H9 (cell line): ENCODE measurements at regions not wholly inside any gene's neighbourhood (a gene's known extent, or its start where the extent isn't known, plus 50 kb on each side); places are given as distances from the start of the nearest gene placed in this dataset.
A peak's percentile ranks its signal among the peaks of the same experiment; 100 is the strongest.

Experiments
- DNase-seq: peaks from one replicate; pipeline ENCODE4 v3.0.0-alpha.2; 2017
- H2AFZ ChIP-seq: one replicate; pipeline ENCODE4 v1.6.1; 2013; ENCODE audit warnings: mild to moderate bottlenecking, low read length, control low read depth, moderate library complexity
- H2AK5ac ChIP-seq: 2 replicates; pipeline ENCODE4 v1.6.1; 2013; ENCODE audit warnings: low read length, control low read depth, mixed read lengths; ENCODE audit not compliant: insufficient read length
- H2BK120ac ChIP-seq: one replicate; pipeline ENCODE4 v1.6.1; 2013; ENCODE audit warnings: low read depth, mild to moderate bottlenecking, low read length, control low read depth, inconsistent platforms; ENCODE audit not compliant: poor library complexity, severe bottlenecking
- H2BK12ac ChIP-seq: 2 replicates; pipeline ENCODE4 v1.6.1; 2013; ENCODE audit warnings: low read length, control low read depth, mixed read lengths, low read depth; ENCODE audit not compliant: insufficient read length
- H2BK15ac ChIP-seq: 2 replicates; pipeline ENCODE4 v1.6.1; 2013; ENCODE audit warnings: low read depth, low read length, control low read depth
- H2BK20ac ChIP-seq: one replicate; pipeline ENCODE4 v1.6.1; 2013; ENCODE audit warnings: low read depth, mild to moderate bottlenecking, low read length, control low read depth, inconsistent platforms; ENCODE audit not compliant: poor library complexity, severe bottlenecking
- H2BK5ac ChIP-seq: 2 replicates; pipeline ENCODE4 v1.6.1; 2013; ENCODE audit warnings: low read length, control low read depth, mixed read lengths; ENCODE audit not compliant: insufficient read length
- H3K14ac ChIP-seq: 2 replicates; pipeline ENCODE4 v1.6.1; 2013; ENCODE audit warnings: low read length, control low read depth; ENCODE audit not compliant: insufficient read depth
- H3K18ac ChIP-seq: 2 replicates; pipeline ENCODE4 v1.6.1; 2013; ENCODE audit warnings: low read depth, mild to moderate bottlenecking, mixed read lengths, low read length, control low read depth; ENCODE audit not compliant: insufficient read length
- H3K23ac ChIP-seq: 2 replicates; pipeline ENCODE4 v1.6.1; 2013; ENCODE audit warnings: low read length, control low read depth, mixed read lengths, low read depth; ENCODE audit not compliant: insufficient read length
- H3K23me2 ChIP-seq: 2 replicates; pipeline ENCODE4 v1.6.1; 2013; ENCODE audit warnings: low read depth, mild to moderate bottlenecking, mixed read lengths, low read length, control low read depth; ENCODE audit not compliant: insufficient read length, poor library complexity, severe bottlenecking
- H3K27ac ChIP-seq: 2 replicates; pipeline ENCODE4 v1.5.1; 2013; ENCODE audit warnings: low read length, control low read depth, mixed read lengths, low read depth; ENCODE audit not compliant: insufficient read length
- H3K27me3 ChIP-seq: 2 replicates; pipeline ENCODE4 v1.6.1; 2013; ENCODE audit warnings: low read length, control low read depth, inconsistent platforms; ENCODE audit not compliant: insufficient read depth
- H3K4ac ChIP-seq: 2 replicates; pipeline ENCODE4 v1.6.1; 2013; ENCODE audit warnings: low read depth, mild to moderate bottlenecking, control low read depth, inconsistent platforms, low read length, moderate library complexity
- H3K4me1 ChIP-seq: 2 replicates; pipeline ENCODE4 v1.6.1; 2013; ENCODE audit warnings: low read length, control low read depth, inconsistent platforms; ENCODE audit not compliant: insufficient read depth
- H3K4me2 ChIP-seq: 2 replicates; pipeline ENCODE4 v1.6.1; 2013; ENCODE audit warnings: low read length, control low read depth, mixed read lengths; ENCODE audit not compliant: insufficient read length, insufficient read depth
- H3K56ac ChIP-seq: 2 replicates; pipeline ENCODE4 v1.6.1; 2013; ENCODE audit warnings: low read depth, mild to moderate bottlenecking, mixed read lengths, low read length, control low read depth; ENCODE audit not compliant: insufficient read length
- H3K79me1 ChIP-seq: 2 replicates; pipeline ENCODE4 v1.6.1; 2013; ENCODE audit warnings: low read depth, mild to moderate bottlenecking, moderate library complexity, low read length, control low read depth, inconsistent platforms; ENCODE audit not compliant: insufficient read depth, poor library complexity, severe bottlenecking
- H3K79me2 ChIP-seq: 2 replicates; pipeline ENCODE4 v1.6.1; 2013; ENCODE audit warnings: low read length, control low read depth, inconsistent platforms; ENCODE audit not compliant: insufficient read depth
- H3K9ac ChIP-seq: 2 replicates; pipeline ENCODE4 v1.6.1; 2013; ENCODE audit warnings: low read length, control low read depth, mixed read lengths; ENCODE audit not compliant: insufficient read length; ENCODE audit errors: extremely low read depth
- H3K9me3 ChIP-seq: one replicate; pipeline ENCODE4 v1.6.1; 2013; ENCODE audit warnings: low read depth, low read length, inconsistent platforms; ENCODE audit not compliant: control insufficient read depth
- H3T11ph ChIP-seq: one replicate; pipeline ENCODE4 v1.6.1; 2013; ENCODE audit warnings: mild to moderate bottlenecking, low read length, control low read depth, inconsistent platforms
- H4K20me1 ChIP-seq: one replicate; pipeline ENCODE4 v1.6.1; 2013; ENCODE audit not compliant: control insufficient read depth, insufficient read length, insufficient read depth
- H4K5ac ChIP-seq: 2 replicates; pipeline ENCODE4 v1.6.1; 2013; ENCODE audit warnings: low read depth, mild to moderate bottlenecking, mixed read lengths, low read length, control low read depth; ENCODE audit not compliant: insufficient read length
- H4K8ac ChIP-seq: replicated peaks from 2 replicates; pipeline ENCODE4 v1.6.1; 2013; ENCODE audit warnings: low read length, control low read depth, mixed read lengths, low read depth; ENCODE audit not compliant: insufficient read length
- H4K91ac ChIP-seq: 2 replicates; pipeline ENCODE4 v1.6.1; 2013; ENCODE audit warnings: low read depth, mild to moderate bottlenecking, moderate library complexity, mixed read lengths, low read length, control low read depth; ENCODE audit not compliant: insufficient read length
- H3K27ac Mint-ChIP-seq, 3 experiments: 2 replicates in 2 of 3; 3 replicates in 1 of 3; pipeline ENCODE4 v1.8.0; 2020 to 2021; ENCODE audit warnings: mixed read lengths in 3 of 3, mild to moderate bottlenecking in 1 of 3, moderate library complexity in 1 of 3
- H3K27me3 Mint-ChIP-seq: 2 replicates; pipeline ENCODE4 v1.8.0; 2021; ENCODE audit warnings: low read depth, mild to moderate bottlenecking, moderate library complexity, mixed read lengths
- H3K36me3 Mint-ChIP-seq, 3 experiments: 2 replicates in 2 of 3; 3 replicates in 1 of 3; pipeline ENCODE4 v1.8.0; 2020 to 2021; ENCODE audit warnings: low read depth in 3 of 3, mixed read lengths in 3 of 3; ENCODE audit not compliant: insufficient read depth in 1 of 3
- H3K4me1 Mint-ChIP-seq, 2 experiments: 2 replicates each; pipeline ENCODE4 v1.8.0; 2020; ENCODE audit warnings: mixed read lengths in 2 of 2
- H3K4me3 Mint-ChIP-seq, 2 experiments: 2 replicates in 1 of 2; 3 replicates in 1 of 2; pipeline ENCODE4 v1.8.0; 2020 to 2021; ENCODE audit warnings: mild to moderate bottlenecking in 2 of 2, mixed read lengths in 2 of 2, moderate library complexity in 1 of 2
- H3K9me3 Mint-ChIP-seq, 2 experiments: 2 replicates in 1 of 2; 3 replicates in 1 of 2; pipeline ENCODE4 v1.8.0; 2020; ENCODE audit warnings: mild to moderate bottlenecking in 2 of 2, mixed read lengths in 2 of 2, moderate library complexity in 1 of 2
- TF ChIP-seq, protein P1 (sequence below): fragments of 200-600 bp; sonication (generic); conservative IDR thresholded peaks from 3 replicates; pipeline ENCODE4 v1.8.0; 2021; ENCODE audit warnings: antibody characterized with exemption, mild to moderate bottlenecking

DNA sequence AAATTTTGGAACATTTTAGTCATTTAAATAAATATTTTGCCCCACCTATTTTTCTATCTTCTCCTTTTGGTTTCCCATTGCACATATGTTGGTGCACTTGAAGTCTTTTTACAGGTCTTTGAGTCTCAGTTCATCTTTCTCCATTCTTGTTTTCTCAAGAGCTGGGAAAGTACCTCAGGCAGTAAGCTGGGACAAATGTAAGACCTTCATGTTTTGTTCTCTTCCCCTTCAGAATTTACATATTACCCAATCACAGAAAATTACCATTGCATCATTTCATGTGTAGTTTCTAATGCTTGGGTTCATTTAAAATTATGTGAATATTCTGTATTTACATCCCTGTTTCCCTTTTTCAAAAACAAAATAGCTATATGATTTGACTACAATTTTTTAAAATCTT is 1150.0 kb upstream of the POT1 start:
- H4K20me1 ChIP-seq, result no peaks in the 10 kb centered on the region
- H4K5ac ChIP-seq, result no peak overlapping the region
- Mint-ChIP-seq H3K9me3 (peaks cover 0 to 6% of the 10 kb centered on the region in 2 experiments; a peak in 1 of 5 replicates), H3K4me3 (no peak overlapping the region), H3K36me3 (peaks cover 0 to 18% (median 8%) of the 10 kb centered on the region in 3 experiments; a peak in 5 of 7 replicates), H3K4me1 (peaks cover 12 to 13% of the 10 kb centered on the region in 2 experiments), H3K27ac (peak overlapping the region in 1 of 3 experiments; percentile 58; a peak in 1 of 7 replicates), H3K27me3 (no peaks in the 10 kb centered on the region)
- no peak overlapping the region for H2BK120ac ChIP-seq
- no peak overlapping the region for H3K4me2 ChIP-seq
- no peaks in the 10 kb centered on the region for H3K23me2 ChIP-seq
- TF ChIP-seq, protein P1, sequence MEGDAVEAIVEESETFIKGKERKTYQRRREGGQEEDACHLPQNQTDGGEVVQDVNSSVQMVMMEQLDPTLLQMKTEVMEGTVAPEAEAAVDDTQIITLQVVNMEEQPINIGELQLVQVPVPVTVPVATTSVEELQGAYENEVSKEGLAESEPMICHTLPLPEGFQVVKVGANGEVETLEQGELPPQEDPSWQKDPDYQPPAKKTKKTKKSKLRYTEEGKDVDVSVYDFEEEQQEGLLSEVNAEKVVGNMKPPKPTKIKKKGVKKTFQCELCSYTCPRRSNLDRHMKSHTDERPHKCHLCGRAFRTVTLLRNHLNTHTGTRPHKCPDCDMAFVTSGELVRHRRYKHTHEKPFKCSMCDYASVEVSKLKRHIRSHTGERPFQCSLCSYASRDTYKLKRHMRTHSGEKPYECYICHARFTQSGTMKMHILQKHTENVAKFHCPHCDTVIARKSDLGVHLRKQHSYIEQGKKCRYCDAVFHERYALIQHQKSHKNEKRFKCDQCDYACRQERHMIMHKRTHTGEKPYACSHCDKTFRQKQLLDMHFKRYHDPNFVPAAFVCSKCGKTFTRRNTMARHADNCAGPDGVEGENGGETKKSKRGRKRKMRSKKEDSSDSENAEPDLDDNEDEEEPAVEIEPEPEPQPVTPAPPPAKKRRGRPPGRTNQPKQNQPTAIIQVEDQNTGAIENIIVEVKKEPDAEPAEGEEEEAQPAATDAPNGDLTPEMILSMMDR, result no peak
- no peak overlapping the region for H2AK5ac ChIP-seq
- H3K79me1 ChIP-seq, result no peaks in the 10 kb centered on the region
- H2BK20ac ChIP-seq, result no peak overlapping the region
- H3K4ac ChIP-seq, result no peak overlapping the region
- no peak overlapping the region for H2BK12ac ChIP-seq
- H3K27ac ChIP-seq, result no peak overlapping the region
- H3K27me3 ChIP-seq, result no peaks in the 10 kb centered on the region
- no peak overlapping the region for H2BK15ac ChIP-seq
- H3K9ac ChIP-seq, result no peak overlapping the region
- no peak overlapping the region for H3T11ph ChIP-seq
- no peak overlapping the region for H4K91ac ChIP-seq
- H3K4me1 ChIP-seq, result no peaks in the 10 kb centered on the region
- no peak overlapping the region for H4K8ac ChIP-seq
- H3K9me3 ChIP-seq, result peaks cover 4% of the 10 kb centered on the region
- H3K14ac ChIP-seq, result no peak overlapping the region
- H3K23ac ChIP-seq, result no peak overlapping the region
- H2AFZ ChIP-seq, result no peak overlapping the region
- H3K56ac ChIP-seq, result no peak overlapping the region
- no peak overlapping the region for H2BK5ac ChIP-seq
- no peak overlapping the region for H3K18ac ChIP-seq
- no peaks in the 10 kb centered on the region for H3K79me2 ChIP-seq
- no peak for DNase-seq
